Dermis microvascular lymphatic vessel endothelial cell (primary cell): ENCODE measurements at regions not wholly inside any gene's neighbourhood (a gene's known extent, or its start where the extent isn't known, plus 50 kb on each side); places are given as distances from the start of the nearest gene placed in this dataset.

ENCODE experiments used
- DNase-seq, 2 donors: peaks; one replicate each; pipeline versions ENCODE4 v3.0.0 to v3.0.0-alpha.2; 2010; ENCODE audit warnings: low read depth in 2 of 2

DNA sequence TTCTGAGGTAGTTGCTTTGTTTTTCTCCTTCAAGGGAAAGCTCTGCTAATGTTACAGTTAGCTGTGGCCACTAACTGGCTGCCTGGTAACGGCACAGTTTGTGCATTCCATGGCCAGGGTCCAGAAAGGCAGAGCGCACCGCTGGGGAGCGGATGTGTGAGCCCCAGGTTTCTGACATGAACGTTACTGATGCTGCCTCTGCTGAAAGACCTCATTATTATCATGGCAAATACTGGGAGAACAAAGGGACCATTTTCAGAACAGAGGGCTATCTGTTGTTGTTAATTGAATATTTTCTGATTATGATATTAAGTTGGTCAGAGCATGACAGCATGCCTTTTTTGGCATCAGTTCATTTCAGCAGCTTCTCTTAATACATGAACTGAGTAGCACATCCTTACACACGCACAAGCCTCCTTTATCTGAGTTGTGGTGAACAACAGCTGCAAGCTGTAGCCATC, 134.1 kb downstream of the NUDT12 start:
- DNase-seq: no peak

DNA sequence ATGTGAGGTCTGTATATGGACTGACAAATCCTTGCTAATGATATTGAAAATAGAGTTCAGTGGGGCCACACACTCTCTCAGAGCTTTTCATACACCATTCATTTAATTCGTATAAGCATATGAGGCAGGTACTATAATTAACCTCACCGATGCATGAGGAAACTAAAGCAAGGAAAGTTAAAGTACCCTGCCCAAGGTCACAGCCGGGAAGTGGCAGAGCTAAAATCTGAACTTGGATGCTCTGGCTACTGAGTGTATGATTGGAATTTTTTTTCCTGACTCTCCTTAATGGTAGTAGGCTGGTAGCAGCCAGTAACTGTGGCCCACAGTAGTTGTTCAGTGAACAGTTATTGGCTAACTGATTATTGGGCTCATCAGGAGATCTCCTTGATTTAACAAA, 135.3 kb downstream of the NUDT12 start:
- no peak for DNase-seq

DNA sequence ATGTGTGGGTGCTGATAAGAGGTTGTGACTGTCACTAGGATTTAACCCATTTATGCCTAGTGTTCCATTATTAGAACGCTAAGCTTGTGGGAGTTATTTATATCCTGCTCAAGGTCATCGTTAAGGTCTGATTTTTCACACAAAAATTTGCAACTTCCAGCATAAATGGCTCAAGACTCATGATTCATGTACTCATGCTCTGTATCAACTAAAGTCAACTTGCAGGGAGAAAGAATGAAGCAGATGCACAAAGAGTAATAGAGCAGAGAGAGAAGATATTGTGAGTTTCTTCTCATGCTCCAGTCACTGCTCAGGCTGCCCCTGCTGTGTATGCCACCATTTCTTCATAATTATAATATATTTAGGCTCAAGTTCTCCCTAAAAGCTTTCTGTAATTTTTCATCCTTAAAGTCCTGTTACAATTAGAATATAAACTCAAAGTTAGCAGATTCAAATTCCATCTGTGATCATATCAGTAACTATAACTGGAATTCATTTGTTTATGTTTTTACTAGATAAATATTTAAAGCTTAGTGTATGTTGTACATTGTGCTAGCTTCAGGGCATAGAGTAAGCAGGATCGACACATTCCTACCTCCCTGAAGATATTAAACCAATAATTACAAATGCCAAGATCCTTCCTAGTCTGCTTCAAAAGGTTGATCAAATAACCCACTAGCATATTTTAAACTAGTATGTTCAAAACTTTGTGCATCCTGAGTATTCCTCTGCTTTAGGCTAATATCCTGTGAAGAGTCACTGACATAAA, 136.7 kb downstream of the NUDT12 start:
- DNase-seq: no peak

DNA sequence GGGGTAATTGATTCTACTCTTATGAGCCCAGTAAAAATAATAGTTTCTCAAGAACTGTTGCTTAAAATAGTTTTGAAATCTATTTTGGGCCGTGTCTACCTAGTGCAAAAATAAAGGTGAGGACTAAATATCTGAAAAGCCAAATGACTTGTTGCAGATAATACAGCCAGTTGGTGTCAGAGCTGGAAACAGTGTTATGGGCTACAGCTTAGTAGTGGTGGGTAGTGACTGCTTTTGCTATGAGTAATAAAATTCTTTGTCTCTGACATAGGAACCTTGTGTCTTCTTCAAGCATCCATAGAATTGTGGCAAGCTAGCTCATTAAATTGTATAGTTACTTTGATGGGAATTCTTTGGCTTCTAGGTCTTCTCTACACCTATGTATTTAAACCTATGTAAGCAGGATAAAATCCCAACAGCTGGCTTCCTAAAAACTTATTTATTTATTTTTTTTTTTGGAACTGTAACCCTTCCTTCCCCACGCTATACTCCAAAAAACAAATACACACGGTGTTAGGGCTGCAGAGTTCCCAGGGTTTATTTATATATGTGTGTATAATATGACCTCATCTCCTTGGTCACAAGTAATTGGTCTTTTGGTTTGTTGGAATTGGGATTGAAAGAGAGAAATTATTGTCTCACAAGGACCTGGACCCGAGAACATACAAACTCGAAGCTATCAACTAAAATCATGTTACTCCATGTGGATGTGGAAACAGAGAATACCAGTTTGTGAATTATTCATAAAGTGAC, 138.0 kb downstream of the NUDT12 start:
- DNase-seq: no peak

DNA sequence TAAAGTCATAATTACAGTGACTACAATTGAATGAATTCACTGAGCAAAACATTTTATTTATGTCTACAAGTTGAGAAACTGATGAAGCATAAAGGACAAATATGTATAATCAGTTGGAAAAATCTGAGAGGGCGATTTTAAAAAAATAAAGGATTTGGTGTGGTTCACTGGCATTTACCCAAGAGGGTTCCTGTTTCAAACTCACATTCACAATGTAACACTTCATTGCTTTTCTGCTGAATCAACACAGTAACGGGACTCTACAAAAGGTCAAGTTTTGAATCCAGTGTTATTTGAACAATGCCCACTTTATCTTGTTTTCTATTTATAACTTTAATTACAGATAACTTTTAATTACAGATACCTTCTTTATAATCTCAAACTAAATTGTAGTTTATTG, 138.6 kb downstream of the NUDT12 start:
- peak in 1 of 2 donors; percentile 2 for DNase-seq

DNA sequence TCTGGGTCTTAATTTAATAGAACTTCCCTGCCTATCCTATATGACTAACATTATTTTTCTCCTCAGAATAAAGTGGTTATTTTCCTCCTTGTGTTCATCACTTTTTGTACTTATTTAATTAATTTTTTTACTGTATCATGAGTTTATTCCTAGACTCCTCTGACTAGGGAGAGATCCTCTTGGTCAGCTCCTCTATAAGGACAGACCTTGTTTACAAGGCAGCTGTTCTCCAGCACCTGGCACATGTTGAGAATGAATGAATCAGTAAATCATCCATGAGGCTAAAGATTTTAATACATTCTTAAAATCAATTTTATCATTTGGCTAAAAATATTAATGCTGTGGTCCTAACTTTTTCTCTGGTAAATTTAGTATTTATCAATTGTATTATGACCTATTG, 139.8 kb downstream of the NUDT12 start:
- no peak for DNase-seq

DNA sequence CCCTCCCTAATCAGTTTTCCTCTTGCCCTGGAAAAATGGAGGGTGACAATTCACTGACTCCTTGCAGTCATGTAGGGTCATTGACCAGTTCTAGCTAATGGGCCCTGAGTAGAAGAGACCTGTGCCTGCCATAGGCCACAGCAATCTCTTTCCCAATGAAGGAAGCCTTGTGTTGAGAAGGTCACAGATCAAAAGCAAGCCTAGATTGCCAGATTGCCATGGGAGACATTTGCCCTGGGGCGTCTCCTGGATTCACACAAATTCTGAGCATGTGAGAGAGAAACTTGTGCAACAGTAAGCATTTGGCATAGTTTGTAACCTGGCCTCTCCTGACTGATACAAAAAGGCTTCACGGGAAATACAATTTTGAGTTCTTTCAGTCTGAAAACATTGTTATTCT, 148.0 kb downstream of the NUDT12 start:
- DNase-seq: no peak

DNA sequence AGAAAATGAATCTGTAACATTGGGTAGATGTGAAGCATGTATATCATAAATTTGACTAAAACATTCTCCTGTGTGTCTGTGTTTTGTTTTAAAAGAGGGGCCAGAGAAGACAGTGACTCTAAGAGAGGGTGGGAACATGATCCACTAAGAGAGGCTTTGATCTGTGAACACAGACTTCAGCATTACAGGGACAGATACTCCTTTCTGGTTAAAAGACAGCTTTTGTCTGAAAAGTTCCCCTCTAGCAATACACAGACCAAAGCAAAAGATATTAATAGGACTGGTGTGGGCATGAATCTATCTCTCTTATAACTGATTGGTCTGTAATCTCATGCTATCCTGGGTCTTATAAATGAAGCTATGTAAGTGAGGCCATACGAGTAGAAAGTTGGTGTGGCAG, 150.9 kb downstream of the NUDT12 start:
- DNase-seq: no peak

DNA sequence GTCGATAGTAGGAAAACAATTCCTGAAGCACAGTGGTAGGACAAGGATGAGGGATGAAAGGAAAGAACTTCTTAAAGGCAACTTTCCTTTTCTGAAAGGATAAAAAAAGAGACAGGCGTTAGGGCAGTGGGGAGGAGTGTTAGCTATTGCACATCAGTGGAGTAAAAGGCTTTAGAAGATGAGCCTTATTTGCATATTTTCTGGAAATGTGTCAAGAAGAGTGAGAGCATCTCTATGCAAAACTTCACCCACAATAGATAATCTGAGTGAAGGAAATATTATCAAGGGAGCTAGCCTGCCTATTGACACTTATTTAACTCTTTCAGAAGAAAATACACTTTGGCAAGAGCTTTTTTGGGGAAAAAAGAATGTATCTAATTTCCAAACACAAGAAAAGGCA, 151.6 kb downstream of the MACIR start:
- no peak for DNase-seq

DNA sequence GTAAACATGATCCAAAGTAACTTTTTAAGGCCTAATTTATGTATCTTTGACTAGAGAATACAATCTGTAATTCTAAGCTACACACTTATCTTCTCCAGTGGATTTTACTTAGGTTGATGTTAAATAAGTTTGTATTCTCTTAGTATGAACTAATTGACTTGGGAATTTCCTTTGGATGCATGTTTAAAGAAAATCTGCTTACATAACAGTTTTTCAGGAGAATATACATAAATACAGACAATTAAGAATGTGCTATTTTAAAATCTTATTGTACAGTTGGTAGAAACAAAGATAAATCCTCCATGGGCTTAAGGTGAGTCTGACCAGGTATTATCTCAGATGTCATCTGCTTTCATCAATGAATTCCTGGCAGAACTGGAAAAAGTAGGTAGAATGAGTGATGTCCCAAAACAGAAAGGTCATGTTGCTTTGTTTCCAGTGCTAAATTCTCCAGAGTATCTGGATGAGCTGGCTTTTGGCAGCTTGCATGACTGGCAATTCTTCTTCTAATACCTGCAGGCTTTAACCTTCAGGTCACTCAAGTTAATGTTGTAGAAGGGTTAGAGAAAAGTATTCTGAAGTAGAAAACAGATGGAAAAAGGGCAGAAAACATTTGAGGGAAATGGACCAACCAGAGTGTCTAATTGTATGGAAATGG, 150.6 kb downstream of the MACIR start:
- DNase-seq: no peak

DNA sequence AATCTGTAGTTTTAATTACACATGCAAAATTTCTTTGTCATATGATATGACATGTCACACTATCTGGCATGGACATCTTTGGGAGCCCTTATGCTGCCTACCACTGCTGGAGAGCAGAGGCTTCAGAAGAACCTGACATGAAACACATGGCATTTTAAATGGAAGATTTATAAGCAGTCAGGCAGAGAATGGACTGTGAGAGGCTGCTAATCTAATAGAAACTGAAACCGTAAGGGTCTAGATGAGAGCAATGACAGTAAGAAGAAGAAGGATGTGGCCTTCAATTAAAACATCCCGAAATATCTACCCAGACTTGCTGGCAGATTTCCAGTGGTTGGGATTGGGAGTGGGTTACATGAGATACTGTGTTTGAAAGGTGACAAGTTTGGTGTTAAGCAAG, 149.8 kb downstream of the MACIR start:
- no peak for DNase-seq

DNA sequence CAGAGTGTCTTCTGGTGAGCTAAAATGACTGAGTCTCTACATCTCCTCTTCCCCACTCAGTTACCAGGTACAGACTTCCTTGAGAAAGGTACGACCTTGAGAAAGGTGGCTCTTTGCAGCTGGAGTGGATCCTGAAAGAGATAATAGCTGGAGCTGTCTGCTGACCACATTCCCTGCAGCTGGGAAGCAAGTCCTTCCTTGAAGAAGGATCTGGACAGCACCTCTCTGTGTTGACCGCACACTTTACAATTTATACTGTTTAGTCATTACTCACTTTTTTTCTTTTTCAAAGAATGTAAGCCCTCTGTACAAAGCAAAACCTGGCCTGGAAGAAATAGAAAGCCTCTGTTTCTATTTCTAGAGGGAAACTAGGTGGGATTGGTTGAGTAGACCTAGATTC, 148.8 kb downstream of the MACIR start:
- no peak for DNase-seq

DNA sequence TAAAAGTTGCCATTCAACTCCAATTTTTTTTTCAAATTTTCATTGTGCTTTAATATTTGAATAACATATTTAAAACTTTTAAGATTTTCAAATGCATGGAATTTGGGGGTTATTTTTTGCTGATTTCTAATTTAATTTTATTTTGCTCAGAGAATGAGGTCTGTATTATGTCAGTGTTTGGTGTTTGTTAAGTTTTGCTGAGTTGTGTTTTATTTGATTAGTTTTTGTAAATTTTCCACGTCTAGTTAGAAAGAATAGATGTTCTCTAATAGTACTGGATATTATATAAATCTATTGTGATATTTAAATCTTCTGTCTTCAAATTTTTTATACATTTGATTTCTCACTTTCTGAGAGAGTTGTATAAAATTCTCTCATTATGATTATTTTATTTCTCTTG, 145.9 kb downstream of the MACIR start:
- DNase-seq: no peak

DNA sequence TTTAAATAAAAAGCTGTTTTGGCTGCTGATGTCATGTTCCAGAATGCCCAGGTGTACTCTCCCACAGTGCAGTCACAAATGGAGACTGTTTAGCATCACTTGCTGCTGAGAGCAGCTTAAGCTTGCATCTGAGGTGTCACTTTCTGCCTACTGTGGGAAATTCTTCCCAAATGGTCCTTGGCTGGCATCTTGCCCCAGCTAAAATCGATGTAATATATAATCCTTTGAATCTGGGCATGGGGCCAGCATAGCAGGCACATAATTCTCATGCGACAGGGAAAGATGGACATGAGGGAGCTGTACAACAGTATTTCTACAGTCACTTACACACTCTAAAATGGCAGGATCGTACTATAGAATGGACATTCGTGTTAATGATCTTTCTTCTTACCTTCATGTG, 144.3 kb downstream of the MACIR start:
- DNase-seq: no peak

DNA sequence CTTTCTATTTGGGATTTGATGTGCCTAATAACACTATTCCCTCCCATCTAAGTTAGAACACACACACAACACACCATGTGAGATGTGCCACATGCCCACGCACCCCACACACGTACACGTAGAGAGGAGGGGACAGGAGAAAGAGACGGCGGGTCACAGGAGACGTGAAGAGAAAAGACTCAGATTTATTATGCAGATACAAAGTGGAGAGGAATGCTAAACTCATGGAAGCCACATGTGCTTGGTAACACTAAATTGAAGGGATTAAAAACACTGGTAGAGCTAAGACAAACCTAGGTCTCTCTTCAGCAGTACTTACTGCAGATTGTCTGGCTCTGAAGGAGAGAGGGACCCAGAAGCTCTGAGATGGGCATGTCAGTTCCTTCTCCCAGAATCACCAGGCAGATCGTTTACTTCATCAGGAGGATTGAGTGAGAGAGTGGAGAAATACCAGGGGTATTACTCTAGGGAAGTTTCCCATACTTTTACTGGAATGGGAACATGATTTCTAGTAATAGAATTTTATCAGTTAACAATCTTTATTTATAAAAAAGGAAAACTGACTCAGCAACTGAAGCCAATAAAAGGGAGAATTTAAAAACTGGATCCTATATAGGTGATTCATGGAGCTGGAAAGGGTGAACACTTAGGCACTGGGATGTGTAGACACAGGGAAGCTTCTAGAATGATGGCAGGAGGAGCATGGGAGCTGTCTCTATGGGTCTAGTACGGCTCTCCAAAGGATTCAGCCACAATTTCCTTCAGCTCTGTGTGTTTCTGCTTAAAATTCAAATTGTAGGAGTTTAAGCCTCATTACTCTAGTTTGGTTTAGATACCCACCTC, 139.4 kb downstream of the MACIR start:
- no peak for DNase-seq

DNA sequence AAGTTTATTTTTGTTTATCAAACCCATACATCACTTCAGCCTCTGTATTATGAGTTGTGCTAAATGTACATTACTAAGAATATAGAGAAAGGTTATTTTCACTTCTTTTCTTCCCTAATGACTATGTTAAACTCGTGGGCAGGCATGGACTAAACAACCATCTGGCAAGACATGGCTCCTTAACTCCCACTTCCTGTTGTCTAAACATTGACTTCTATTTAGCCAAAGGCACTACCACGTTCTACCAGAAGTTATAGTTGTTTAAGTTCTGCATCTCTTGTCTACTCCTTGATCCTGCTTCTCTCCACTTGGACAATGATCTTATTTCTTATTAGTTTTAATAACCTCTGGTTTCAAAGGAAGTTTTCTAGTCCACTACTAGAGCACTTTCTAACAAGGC, 136.1 kb downstream of the MACIR start:
- DNase-seq: no peak

DNA sequence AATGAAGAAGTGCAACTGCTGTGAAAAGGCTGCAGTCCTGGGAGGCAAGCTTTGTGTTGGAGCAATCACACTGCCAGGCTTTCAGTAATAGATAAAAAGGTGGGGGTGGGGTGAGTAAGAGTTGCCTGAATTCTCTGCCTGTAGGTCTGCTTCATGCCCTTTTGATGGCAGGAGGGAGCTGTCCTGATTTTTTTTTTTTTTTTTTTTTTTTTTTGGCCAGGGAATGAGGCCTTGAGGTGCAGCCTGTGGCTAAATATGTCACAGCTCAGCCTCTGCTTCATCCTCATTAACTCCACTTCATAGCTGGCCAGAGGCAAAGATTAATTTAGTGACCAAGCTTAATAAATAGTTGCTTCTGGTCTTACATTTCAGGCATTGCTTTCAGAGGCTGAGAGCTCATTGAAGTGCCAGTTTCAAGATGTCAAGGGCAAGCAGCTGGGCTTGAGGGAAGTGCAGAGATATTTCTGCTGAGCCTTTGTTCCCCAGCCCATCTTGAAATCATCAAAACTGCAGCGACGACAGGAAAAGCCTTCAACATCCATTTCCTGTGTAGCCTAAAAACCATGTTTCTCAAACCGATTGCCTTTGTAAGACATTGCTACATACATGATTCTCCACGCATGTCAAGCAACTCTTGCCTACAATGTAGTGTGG, 134.7 kb downstream of the MACIR start:
- no peak for DNase-seq

DNA sequence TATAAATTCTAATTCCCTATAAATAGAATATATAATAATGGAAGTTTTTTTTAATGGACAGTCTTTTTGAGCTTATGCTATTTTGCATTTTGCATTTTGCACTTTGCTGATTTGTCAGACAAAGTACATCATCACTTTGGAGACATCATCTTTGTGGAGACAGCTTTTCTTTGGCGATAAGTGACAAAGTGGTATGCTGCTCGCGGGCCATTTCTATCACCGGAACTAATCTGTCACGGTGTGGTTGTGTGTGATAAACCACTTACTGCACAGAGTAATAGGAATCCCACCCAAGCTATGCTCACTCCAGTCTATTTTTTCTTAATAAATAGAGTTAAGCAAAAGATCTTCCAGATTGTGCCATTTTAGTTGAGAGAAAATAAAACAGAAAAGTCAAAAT, 133.1 kb downstream of the MACIR start:
- no peak for DNase-seq

DNA sequence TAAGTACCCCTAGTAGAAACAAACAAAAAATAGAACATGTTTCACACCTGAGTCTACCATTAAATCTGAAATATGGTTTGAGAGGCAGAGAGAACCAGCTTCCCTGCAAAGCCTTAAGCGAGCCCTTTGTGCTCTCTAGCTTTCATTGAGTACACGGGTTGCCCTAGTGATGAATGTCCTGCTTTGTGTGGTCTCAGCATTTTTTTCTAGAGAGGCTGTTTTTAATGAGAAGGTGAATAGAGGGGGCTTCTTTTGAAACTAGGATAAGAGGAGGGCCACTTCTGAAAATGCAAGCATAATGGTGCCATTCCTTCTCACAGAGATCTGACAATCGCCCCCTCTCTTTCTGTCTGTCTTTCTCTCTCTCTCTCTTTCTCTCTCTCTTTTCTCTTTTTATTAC, 131.3 kb downstream of the MACIR start:
- no peak for DNase-seq

DNA sequence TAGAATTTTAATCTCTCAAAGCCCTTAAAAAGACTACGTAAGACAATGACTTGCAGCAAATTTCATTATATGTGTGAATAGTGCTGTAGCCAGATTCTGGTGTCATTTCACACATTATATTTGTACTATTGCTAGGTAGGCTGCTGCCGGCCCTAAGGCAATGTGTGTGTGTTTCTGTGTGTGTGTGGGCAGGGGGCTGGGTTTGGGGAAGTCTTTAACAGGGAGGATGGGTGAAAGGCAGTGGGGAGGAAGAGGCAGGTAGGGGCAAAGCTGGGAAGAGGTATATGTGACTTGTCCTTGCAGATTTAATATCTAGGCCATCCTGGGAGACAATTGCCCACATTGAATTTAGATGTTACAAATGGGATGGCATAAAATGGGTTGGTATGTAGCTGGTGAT, 130.8 kb downstream of the MACIR start:
- DNase-seq: no peak

DNA sequence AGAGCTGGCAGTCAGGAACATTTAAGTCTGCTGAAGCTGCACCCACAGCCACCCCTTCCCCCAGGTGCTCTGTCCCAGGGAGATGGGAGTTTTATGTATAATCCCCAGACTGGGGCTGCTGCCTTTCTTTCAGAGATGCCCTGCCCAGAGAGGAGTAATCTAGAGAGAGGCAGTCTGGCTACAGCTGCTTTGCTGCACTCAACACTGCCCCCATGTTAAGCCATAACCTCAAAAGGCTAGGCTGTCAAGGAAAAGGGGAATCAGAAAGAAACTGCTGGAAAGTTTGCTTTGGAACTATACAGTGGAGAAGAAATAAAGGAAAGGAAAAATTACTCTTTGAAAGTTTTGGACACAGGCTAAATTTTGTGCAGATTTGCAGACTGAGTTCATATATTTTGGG, 127.2 kb downstream of the MACIR start:
- DNase-seq: no peak
